ENCODE measurements at regions not wholly inside any gene's neighbourhood (a gene's known extent, or its start where the extent isn't known, plus 50 kb on each side); places are given as distances from the start of the nearest gene placed in this dataset.

- H3K9me3 ChIP-seq (ENCODE audit: control insufficient read depth, insufficient read depth, low read length): no peaks in the 10 kb centered on the region
- intact Hi-C loops (cut with micrococcal nuclease): no loop called here
- Mint-ChIP-seq H3K4me1 (no peaks in the 10 kb centered on the region), H3K36me3 (no peaks in the 10 kb centered on the region), H3K4me3 (no peak overlapping the region), H3K9me3 (no peaks in the 10 kb centered on the region), H3K27me3 (ENCODE audit: low read depth in 2 of 2) (no peaks in the 10 kb centered on the region), H3K27ac (no peak overlapping the region)
- H3K4me3 ChIP-seq (ENCODE audit: low read length): no peak overlapping the region
- H3K27me3 ChIP-seq (ENCODE audit: control insufficient read depth, insufficient read depth, low read length): no peaks in the 10 kb centered on the region
- no peak for DNase-seq
- no peaks in the 10 kb centered on the region for H3K36me3 ChIP-seq (ENCODE audit: control insufficient read depth, insufficient read depth, low read length)
- no peaks in the 10 kb centered on the region for H3K4me1 ChIP-seq (ENCODE audit: control insufficient read depth, insufficient read depth, low read length)
- H3K27ac ChIP-seq (ENCODE audit: low read length): no peak overlapping the region
- no peak for TF ChIP-seq CTCF (IDR thresholded peaks at IDR 0.05)
- 50% methylated on average over 1 of the region's 3 CpGs for WGBS (ENCODE audit: insufficient coverage)
- no peak for ATAC-seq
Observed at GRCh38 chr5:5899716-5900115, 477.2 kb downstream of the ICE1 start.

GRCh38 chr5:5888284-5888683 is 465.8 kb downstream of the ICE1 start:
- no peak overlapping the region for H3K4me3 Mint-ChIP-seq
- Histone ChIP-seq H3K9me3 (ENCODE audit: control insufficient read depth, insufficient read depth, low read length) (no peaks in the 10 kb centered on the region), H3K4me3 (ENCODE audit: low read length) (no peak overlapping the region), H3K36me3 (ENCODE audit: control insufficient read depth, insufficient read depth, low read length) (no peaks in the 10 kb centered on the region), H3K4me1 (ENCODE audit: control insufficient read depth, insufficient read depth, low read length) (no peaks in the 10 kb centered on the region), H3K27ac (ENCODE audit: low read length) (no peak overlapping the region), H3K27me3 (ENCODE audit: control insufficient read depth, insufficient read depth, low read length) (no peaks in the 10 kb centered on the region)
- 71% methylated on average over 1 of the region's 1 CpG for WGBS (ENCODE audit: insufficient coverage)
- intact Hi-C loops (cut with micrococcal nuclease): no loop called here
- H3K36me3 Mint-ChIP-seq: no peaks in the 10 kb centered on the region
- TF ChIP-seq CTCF (IDR thresholded peaks at IDR 0.05): no peak
- H3K27ac Mint-ChIP-seq: no peak overlapping the region
- H3K4me1 Mint-ChIP-seq: no peaks in the 10 kb centered on the region
- DNase-seq (no peak), ATAC-seq (no peak)
- H3K9me3 Mint-ChIP-seq: peaks cover 0 to 6% of the 10 kb centered on the region in 2 donors
- H3K27me3 Mint-ChIP-seq (ENCODE audit: low read depth in 2 of 2): no peaks in the 10 kb centered on the region

GRCh38 chr5:5887833-5888232 is 465.4 kb downstream of the ICE1 start:
- no peaks in the 10 kb centered on the region for H3K36me3 ChIP-seq (ENCODE audit: control insufficient read depth, insufficient read depth, low read length)
- no peaks in the 10 kb centered on the region for H3K27me3 ChIP-seq (ENCODE audit: control insufficient read depth, insufficient read depth, low read length)
- ATAC-seq: no peak
- Mint-ChIP-seq H3K4me3 (no peak overlapping the region), H3K36me3 (no peaks in the 10 kb centered on the region), H3K9me3 (peaks cover 0 to 6% of the 10 kb centered on the region in 2 donors), H3K4me1 (no peaks in the 10 kb centered on the region), H3K27me3 (ENCODE audit: low read depth in 2 of 2) (no peaks in the 10 kb centered on the region), H3K27ac (no peak overlapping the region)
- DNase-seq: no peak
- H3K9me3 ChIP-seq (ENCODE audit: control insufficient read depth, insufficient read depth, low read length): no peaks in the 10 kb centered on the region
- no peak overlapping the region for H3K4me3 ChIP-seq (ENCODE audit: low read length)
- H3K4me1 ChIP-seq (ENCODE audit: control insufficient read depth, insufficient read depth, low read length): no peaks in the 10 kb centered on the region
- no peak for TF ChIP-seq CTCF (IDR thresholded peaks at IDR 0.05)
- 69% methylated on average over 2 of the region's 3 CpGs for WGBS (ENCODE audit: insufficient coverage)
- intact Hi-C loops (cut with micrococcal nuclease): no loop called here
- no peak overlapping the region for H3K27ac ChIP-seq (ENCODE audit: low read length)

- no peaks in the 10 kb centered on the region for H3K36me3 ChIP-seq (ENCODE audit: control insufficient read depth, insufficient read depth, low read length)
- H3K4me1 ChIP-seq (ENCODE audit: control insufficient read depth, insufficient read depth, low read length): no peaks in the 10 kb centered on the region
- H3K4me3 ChIP-seq (ENCODE audit: low read length): no peak overlapping the region
- DNase-seq: peak in 1 of 2 donors; percentile 25
- no peak overlapping the region for H3K27ac ChIP-seq (ENCODE audit: low read length)
- peaks cover 0 to 6% of the 10 kb centered on the region in 2 donors for H3K9me3 Mint-ChIP-seq
- WGBS (ENCODE audit: insufficient coverage): 19% methylated on average over 42 of the region's 42 CpGs
- intact Hi-C loops (cut with micrococcal nuclease): no loop called here
- TF ChIP-seq CTCF (IDR thresholded peaks at IDR 0.05): no peak
- H3K27me3 ChIP-seq (ENCODE audit: control insufficient read depth, insufficient read depth, low read length): no peaks in the 10 kb centered on the region
- no peaks in the 10 kb centered on the region for H3K9me3 ChIP-seq (ENCODE audit: control insufficient read depth, insufficient read depth, low read length)
- ATAC-seq: peak in 1 of 3 donors; percentile 21
- H3K4me3 Mint-ChIP-seq: no peak overlapping the region
- no peaks in the 10 kb centered on the region for H3K27me3 Mint-ChIP-seq (ENCODE audit: low read depth in 2 of 2)
- no peak overlapping the region for H3K27ac Mint-ChIP-seq
- no peaks in the 10 kb centered on the region for H3K36me3 Mint-ChIP-seq
- no peaks in the 10 kb centered on the region for H3K4me1 Mint-ChIP-seq
Observed at GRCh38 chr5:5886812-5887486, 464.5 kb downstream of the ICE1 start.
